ENCODE measurements at regions not wholly inside any gene's neighbourhood (a gene's known extent, or its start where the extent isn't known, plus 50 kb on each side); places are given as distances from the start of the nearest gene placed in this dataset.

- ATAC-seq (peak; percentile 62 to 92 (median 87)), DNase-seq (peak; percentile 66 to 79)
- H3K27ac ChIP-seq, result peak overlapping the region; percentile 59 to 89 (median 79)
- H3K9me3 ChIP-seq, result peaks cover 0 to 17% (median 0%) of the 10 kb centered on the region in 11 donors
- TF ChIP-seq CTCF (IDR thresholded peaks at IDR 0.05), result no peak
- intact Hi-C loops (cut with DNase I), result loop anchor here in 3 of 10 donors (2.0 to 10.0 kb wide), 3 partner anchors 36 to 516 kb away; no protein-coding TSS in a partner anchor
- no peak overlapping the region for H3K4me3 ChIP-seq
- peaks cover 0 to 42% (median 22%) of the 10 kb centered on the region in 9 donors for H3K4me1 ChIP-seq
- no peaks in the 10 kb centered on the region for H3K36me3 ChIP-seq
- no peaks in the 10 kb centered on the region for H3K27me3 ChIP-seq
- WGBS, 2 donors, result 70 to 75% methylated on average over 11 of the region's 11 CpGs
Measured at GRCh38 chr2:43018179-43019024, 208.0 kb downstream of the ZFP36L2 start.

GRCh38 chr2:43013821-43014345, 212.5 kb downstream of the ZFP36L2 start:
- intact Hi-C loops (cut with DNase I), result loop anchor here in 1 of 10 donors (10.0 kb wide), 1 partner anchor 521 kb away; no protein-coding TSS in a partner anchor
- WGBS, 2 donors, result 80 to 81% methylated on average over 4 of the region's 4 CpGs
- no peak for TF ChIP-seq CTCF (IDR thresholded peaks at IDR 0.05)

GRCh38 chr2:43012966-43013365, 213.4 kb downstream of the ZFP36L2 start:
- Histone ChIP-seq H3K9me3 (peaks cover 0 to 5% (median 0%) of the 10 kb centered on the region in 11 donors), H3K4me3 (no peak overlapping the region), H3K4me1 (peaks cover 0 to 22% (median 3%) of the 10 kb centered on the region in 9 donors), H3K27ac (no peak overlapping the region), H3K36me3 (no peaks in the 10 kb centered on the region), H3K27me3 (no peaks in the 10 kb centered on the region)
- intact Hi-C loops (cut with DNase I), result loop anchor here in 1 of 10 donors (10.0 kb wide), 1 partner anchor 522 kb away; no protein-coding TSS in a partner anchor
- ATAC-seq (no peak), DNase-seq (no peak)
- no peak for TF ChIP-seq CTCF (IDR thresholded peaks at IDR 0.05)
- WGBS, 2 donors, result 49% methylated on average over 2 of the region's 2 CpGs

More at GRCh38 chr2:43013821-43014345, 212.5 kb downstream of the ZFP36L2 start:
- Histone ChIP-seq H3K9me3 (no peaks in the 10 kb centered on the region), H3K4me3 (no peak overlapping the region), H3K4me1 (peaks cover 0 to 31% (median 12%) of the 10 kb centered on the region in 9 donors), H3K27ac (no peak overlapping the region), H3K27me3 (no peaks in the 10 kb centered on the region), H3K36me3 (no peaks in the 10 kb centered on the region)
- ATAC-seq (no peak), DNase-seq (no peak)

- Histone ChIP-seq H3K27me3 (no peaks in the 10 kb centered on the region), H3K27ac (no peak overlapping the region), H3K36me3 (no peaks in the 10 kb centered on the region), H3K4me3 (no peak overlapping the region), H3K9me3 (peaks cover 0 to 9% (median 0%) of the 10 kb centered on the region in 11 donors), H3K4me1 (peaks cover 0 to 20% (median 0%) of the 10 kb centered on the region in 9 donors)
- no peak for TF ChIP-seq CTCF (IDR thresholded peaks at IDR 0.05)
- WGBS, 2 donors, result 64 to 82% methylated on average over 1 of the region's 1 CpG
- DNase-seq, result no peak
- intact Hi-C loops (cut with DNase I), result loop anchor here in 1 of 10 donors (10.0 kb wide), 1 partner anchor 524 kb away; no protein-coding TSS in a partner anchor
- ATAC-seq, result no peak
Measured at GRCh38 chr2:43011158-43011491, 215.3 kb downstream of the ZFP36L2 start.

All from heart right ventricle (tissue), 16 donors.